ENCODE measurements at regions not wholly inside any gene's neighbourhood (a gene's known extent, or its start where the extent isn't known, plus 50 kb on each side); places are given as distances from the start of the nearest gene placed in this dataset.

DNA sequence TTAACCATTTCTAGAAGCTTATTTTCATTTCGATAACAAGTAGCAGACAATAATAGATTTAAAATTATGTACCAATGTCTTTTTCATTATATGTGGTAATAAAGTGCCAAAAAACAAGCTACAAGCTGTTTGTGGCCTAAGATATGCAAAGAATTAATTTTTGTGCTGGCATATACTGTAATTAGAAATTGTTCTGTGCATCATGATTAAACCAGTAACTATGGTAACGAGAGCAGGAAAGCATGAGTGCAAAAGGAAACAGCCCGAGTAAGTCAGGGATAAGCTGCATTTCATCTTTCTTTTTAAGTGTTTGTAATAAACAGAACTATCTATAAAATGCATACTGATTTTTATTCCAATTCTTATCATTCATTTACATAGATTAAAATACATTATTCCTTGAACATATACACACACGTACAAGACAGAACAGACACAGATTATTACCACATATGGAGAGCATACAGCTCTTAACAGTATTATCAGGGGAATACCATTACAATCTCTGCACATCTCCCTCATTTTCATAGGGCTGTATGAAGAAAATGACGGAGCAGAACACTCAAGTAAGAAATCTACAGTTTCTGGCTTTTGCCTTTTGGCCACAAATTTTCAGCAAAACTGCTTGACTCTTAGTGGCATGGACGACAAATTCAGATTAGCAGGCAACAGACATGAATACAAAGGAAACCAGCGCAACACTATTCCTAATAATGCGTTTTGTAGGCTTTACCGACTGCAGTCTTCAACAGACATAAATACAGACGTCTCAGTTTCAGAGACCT lies 121.3 kb upstream of the WDR17 start:
- TF ChIP-seq, protein P1, sequence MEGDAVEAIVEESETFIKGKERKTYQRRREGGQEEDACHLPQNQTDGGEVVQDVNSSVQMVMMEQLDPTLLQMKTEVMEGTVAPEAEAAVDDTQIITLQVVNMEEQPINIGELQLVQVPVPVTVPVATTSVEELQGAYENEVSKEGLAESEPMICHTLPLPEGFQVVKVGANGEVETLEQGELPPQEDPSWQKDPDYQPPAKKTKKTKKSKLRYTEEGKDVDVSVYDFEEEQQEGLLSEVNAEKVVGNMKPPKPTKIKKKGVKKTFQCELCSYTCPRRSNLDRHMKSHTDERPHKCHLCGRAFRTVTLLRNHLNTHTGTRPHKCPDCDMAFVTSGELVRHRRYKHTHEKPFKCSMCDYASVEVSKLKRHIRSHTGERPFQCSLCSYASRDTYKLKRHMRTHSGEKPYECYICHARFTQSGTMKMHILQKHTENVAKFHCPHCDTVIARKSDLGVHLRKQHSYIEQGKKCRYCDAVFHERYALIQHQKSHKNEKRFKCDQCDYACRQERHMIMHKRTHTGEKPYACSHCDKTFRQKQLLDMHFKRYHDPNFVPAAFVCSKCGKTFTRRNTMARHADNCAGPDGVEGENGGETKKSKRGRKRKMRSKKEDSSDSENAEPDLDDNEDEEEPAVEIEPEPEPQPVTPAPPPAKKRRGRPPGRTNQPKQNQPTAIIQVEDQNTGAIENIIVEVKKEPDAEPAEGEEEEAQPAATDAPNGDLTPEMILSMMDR (IDR thresholded peaks at IDR 0.05) = no peak
- TF ChIP-seq POLR2A (IDR thresholded peaks at IDR 0.05) = no peak
